H1 (cell line): ENCODE measurements at regions not wholly inside any gene's neighbourhood (a gene's known extent, or its start where the extent isn't known, plus 50 kb on each side); places are given as distances from the start of the nearest gene placed in this dataset.

Experiments
- EP300 ChIP-seq, 2 experiments: IDR thresholded peaks; 1 replicate in 1 of 2; 2 replicates in 1 of 2; pipeline ENCODE4 v1.6.1; 2011 to 2012; ENCODE audit warnings: low read depth in 2 of 2, low read length in 2 of 2, mild to moderate bottlenecking in 2 of 2, borderline replicate concordance in 1 of 2, inconsistent platforms in 1 of 2, moderate library complexity in 1 of 2

DNA sequence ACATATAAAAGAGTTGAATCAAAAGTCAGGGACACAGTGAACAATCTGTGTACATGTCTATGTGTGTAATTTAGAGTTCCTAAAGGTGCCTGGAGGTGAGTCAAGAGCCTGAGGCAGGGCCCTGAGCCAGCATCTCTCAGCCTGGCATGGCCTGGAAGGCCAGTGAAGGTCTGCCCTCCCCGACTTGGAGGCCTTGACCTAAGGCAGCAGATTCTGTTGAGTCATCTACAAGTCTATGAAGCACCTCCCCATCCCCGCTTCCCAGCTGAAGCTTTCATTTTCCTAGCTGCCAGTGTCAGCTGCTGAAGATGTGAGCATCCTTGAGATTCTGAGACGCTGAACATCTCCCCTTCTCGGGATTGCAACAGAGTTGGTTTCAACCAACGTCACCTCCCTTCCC is 583.9 kb downstream of the BCOR start (continued):
- no peak for TF ChIP-seq EP300 (IDR thresholded peaks at IDR 0.05; ENCODE audit: borderline replicate concordance in 1 of 2, low read depth in 2 of 2, low read length in 2 of 2)
